Astrocyte (in vitro differentiated cells and primary cell): ENCODE measurements at regions not wholly inside any gene's neighbourhood (a gene's known extent, or its start where the extent isn't known, plus 50 kb on each side); places are given as distances from the start of the nearest gene placed in this dataset.

Experiments
- DNase-seq: peaks from one replicate; pipeline ENCODE4 v3.0.0-alpha.2; 2010; ENCODE audit warnings: low read depth
- FAIRE-seq: peaks from 2 replicates; lab custom pipeline; 2011; peaks lifted over from hg19 to GRCh38; lab: Jason Lieb, UNC
- H2AFZ ChIP-seq: 2 replicates; pipeline ENCODE4 v1.6.0; 2012; ENCODE audit warnings: low read depth, low read length, inconsistent platforms
- H3K27ac ChIP-seq: 2 replicates; pipeline ENCODE4 v1.5.1; 2011; ENCODE audit warnings: low read depth, low read length, inconsistent platforms
- H3K27me3 ChIP-seq: 2 replicates; pipeline ENCODE4 v1.6.0; 2011; ENCODE audit warnings: low read length, inconsistent platforms; ENCODE audit not compliant: insufficient read depth
- H3K36me3 ChIP-seq: 2 replicates; pipeline ENCODE4 v1.5.1; 2011; ENCODE audit warnings: low read length, inconsistent platforms; ENCODE audit not compliant: insufficient read depth
- H3K4me1 ChIP-seq: 2 replicates; pipeline ENCODE4 v1.5.1; 2011; ENCODE audit warnings: low read length, inconsistent platforms; ENCODE audit not compliant: insufficient read depth
- H3K4me2 ChIP-seq: 2 replicates; pipeline ENCODE4 v1.6.0; 2012; ENCODE audit warnings: low read length, inconsistent platforms
- H3K4me3 ChIP-seq: 2 replicates; pipeline ENCODE4 v1.5.1; 2011; ENCODE audit warnings: low read depth, mild to moderate bottlenecking, low read length, inconsistent platforms; ENCODE audit not compliant: insufficient read depth
- H3K79me2 ChIP-seq: 2 replicates; pipeline ENCODE4 v1.6.0; 2012; ENCODE audit warnings: mild to moderate bottlenecking, low read length, inconsistent platforms; ENCODE audit not compliant: insufficient read depth
- H3K9ac ChIP-seq: 2 replicates; pipeline ENCODE4 v1.6.0; 2012; ENCODE audit warnings: mild to moderate bottlenecking, low read length, inconsistent platforms
- H3K9me3 ChIP-seq: 2 replicates; pipeline ENCODE4 v1.5.1; 2012; ENCODE audit warnings: low read depth, mild to moderate bottlenecking, low read length, inconsistent platforms; ENCODE audit not compliant: insufficient read depth
- H4K20me1 ChIP-seq: 2 replicates; pipeline ENCODE4 v1.6.0; 2012; ENCODE audit warnings: low read length, inconsistent platforms; ENCODE audit not compliant: insufficient read depth
- H3K27ac Mint-ChIP-seq: one replicate; pipeline ENCODE4 v1.8.0; 2021; ENCODE audit warnings: mild to moderate bottlenecking, mixed read lengths; ENCODE audit not compliant: unreplicated experiment
- H3K27me3 Mint-ChIP-seq: one replicate; pipeline ENCODE4 v1.8.0; 2021; ENCODE audit warnings: low read depth, mixed read lengths; ENCODE audit not compliant: unreplicated experiment
- H3K36me3 Mint-ChIP-seq: one replicate; pipeline ENCODE4 v1.8.0; 2021; ENCODE audit warnings: low read depth, mixed read lengths; ENCODE audit not compliant: unreplicated experiment
- H3K4me1 Mint-ChIP-seq: one replicate; pipeline ENCODE4 v1.8.0; 2021; ENCODE audit warnings: low read depth, mixed read lengths; ENCODE audit not compliant: unreplicated experiment
- H3K4me3 Mint-ChIP-seq: one replicate; pipeline ENCODE4 v1.8.0; 2021; ENCODE audit warnings: mild to moderate bottlenecking, moderate library complexity, mixed read lengths; ENCODE audit not compliant: unreplicated experiment
- H3K9me3 Mint-ChIP-seq: one replicate; pipeline ENCODE4 v1.8.0; 2021; ENCODE audit warnings: mild to moderate bottlenecking, mixed read lengths; ENCODE audit not compliant: unreplicated experiment
- CTCF ChIP-seq: IDR thresholded peaks from 2 replicates; pipeline ENCODE4 v1.5.1; 2011; ENCODE audit warnings: low read depth, mild to moderate bottlenecking, inconsistent platforms, low read length, moderate library complexity; ENCODE audit not compliant: insufficient read depth
- EZH2 ChIP-seq: IDR thresholded peaks from 2 replicates; pipeline ENCODE4 v1.6.1; 2012; ENCODE audit warnings: mild to moderate bottlenecking, low read length, inconsistent platforms; ENCODE audit not compliant: insufficient read depth

DNA sequence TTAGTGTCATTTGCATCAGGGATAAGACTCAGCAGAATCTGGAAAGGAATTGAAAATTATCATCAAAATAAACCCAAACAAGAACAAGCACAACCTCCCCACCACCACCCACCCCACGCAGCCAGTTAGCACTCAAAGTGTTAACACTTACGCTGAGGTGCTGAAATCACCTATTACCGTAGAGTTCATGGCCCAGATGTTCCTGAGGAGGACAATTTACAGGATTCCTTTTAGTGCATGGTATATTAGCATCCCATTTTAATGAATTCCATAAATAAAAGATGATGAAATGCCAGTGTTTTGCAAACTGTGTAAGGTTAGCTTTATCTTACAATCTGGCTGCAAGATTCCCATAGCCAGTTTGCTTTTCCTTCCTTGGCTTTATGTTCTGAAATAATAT lies 359.3 kb upstream of the SOX11 start:
- Mint-ChIP-seq H3K9me3 (no peaks in the 10 kb centered on the region), H3K4me1 (no peaks in the 10 kb centered on the region), H3K4me3 (no peak overlapping the region), H3K27me3 (no peaks in the 10 kb centered on the region), H3K36me3 (no peaks in the 10 kb centered on the region), H3K27ac (no peak overlapping the region)
- no peak overlapping the region for H3K27ac ChIP-seq
- no peak overlapping the region for H3K4me3 ChIP-seq
- no peak for FAIRE-seq
- no peak overlapping the region for H3K4me2 ChIP-seq
- no peaks in the 10 kb centered on the region for H3K4me1 ChIP-seq
- H3K9ac ChIP-seq, result no peak overlapping the region
- no peaks in the 10 kb centered on the region for H3K27me3 ChIP-seq
- DNase-seq, result no peak
- H3K79me2 ChIP-seq, result no peaks in the 10 kb centered on the region
- no peaks in the 10 kb centered on the region for H4K20me1 ChIP-seq
- no peaks in the 10 kb centered on the region for H3K9me3 ChIP-seq
- H3K36me3 ChIP-seq, result no peaks in the 10 kb centered on the region
- TF ChIP-seq EZH2 (no peak), CTCF (no peak)
- H2AFZ ChIP-seq, result no peak overlapping the region

GRCh38 chr2:5339473-5339872 lies 352.7 kb upstream of the SOX11 start:
- Mint-ChIP-seq H3K36me3 (no peaks in the 10 kb centered on the region), H3K4me1 (no peaks in the 10 kb centered on the region), H3K4me3 (no peak overlapping the region), H3K27me3 (no peaks in the 10 kb centered on the region), H3K27ac (no peak overlapping the region), H3K9me3 (peaks cover 1% of the 10 kb centered on the region)
- H3K4me1 ChIP-seq, result no peaks in the 10 kb centered on the region
- H3K79me2 ChIP-seq, result no peaks in the 10 kb centered on the region
- no peaks in the 10 kb centered on the region for H3K36me3 ChIP-seq
- H3K27ac ChIP-seq, result no peak overlapping the region
- no peak overlapping the region for H3K4me2 ChIP-seq
- no peak overlapping the region for H2AFZ ChIP-seq
- DNase-seq, result no peak
- H3K9ac ChIP-seq, result no peak overlapping the region
- H3K27me3 ChIP-seq, result no peaks in the 10 kb centered on the region
- no peak overlapping the region for H3K4me3 ChIP-seq
- no peaks in the 10 kb centered on the region for H4K20me1 ChIP-seq
- FAIRE-seq, result no peak
- no peaks in the 10 kb centered on the region for H3K9me3 ChIP-seq
- TF ChIP-seq CTCF (no peak), EZH2 (no peak)

- Histone ChIP-seq H3K79me2 (no peaks in the 10 kb centered on the region), H3K4me3 (no peak overlapping the region), H3K27ac (no peak overlapping the region), H3K9ac (no peak overlapping the region), H3K4me2 (no peak overlapping the region), H3K4me1 (no peaks in the 10 kb centered on the region), H2AFZ (no peak overlapping the region), H3K27me3 (no peaks in the 10 kb centered on the region), H3K9me3 (no peaks in the 10 kb centered on the region), H4K20me1 (no peaks in the 10 kb centered on the region), H3K36me3 (no peaks in the 10 kb centered on the region)
- Mint-ChIP-seq H3K9me3 (peaks cover 1% of the 10 kb centered on the region), H3K27ac (no peak overlapping the region), H3K4me1 (no peaks in the 10 kb centered on the region), H3K27me3 (no peaks in the 10 kb centered on the region), H3K36me3 (no peaks in the 10 kb centered on the region), H3K4me3 (no peak overlapping the region)
- FAIRE-seq (no peak), DNase-seq (no peak)
- TF ChIP-seq EZH2 (no peak), CTCF (no peak)
Measured at GRCh38 chr2:5343785-5344335, 348.3 kb upstream of the SOX11 start.
